Astrocyte (in vitro differentiated cells and primary cell): ENCODE measurements at regions not wholly inside any gene's neighbourhood (a gene's known extent, or its start where the extent isn't known, plus 50 kb on each side); places are given as distances from the start of the nearest gene placed in this dataset.

ENCODE experiments used
- DNase-seq: peaks from one replicate; pipeline ENCODE4 v3.0.0-alpha.2; 2010; ENCODE audit warnings: low read depth
- FAIRE-seq: peaks from 2 replicates; lab custom pipeline; 2011; peaks lifted over from hg19 to GRCh38; lab: Jason Lieb, UNC
- H2AFZ ChIP-seq: 2 replicates; pipeline ENCODE4 v1.6.0; 2012; ENCODE audit warnings: low read depth, low read length, inconsistent platforms
- H3K27ac ChIP-seq: 2 replicates; pipeline ENCODE4 v1.5.1; 2011; ENCODE audit warnings: low read depth, low read length, inconsistent platforms
- H3K27me3 ChIP-seq: 2 replicates; pipeline ENCODE4 v1.6.0; 2011; ENCODE audit warnings: low read length, inconsistent platforms; ENCODE audit not compliant: insufficient read depth
- H3K36me3 ChIP-seq: 2 replicates; pipeline ENCODE4 v1.5.1; 2011; ENCODE audit warnings: low read length, inconsistent platforms; ENCODE audit not compliant: insufficient read depth
- H3K4me1 ChIP-seq: 2 replicates; pipeline ENCODE4 v1.5.1; 2011; ENCODE audit warnings: low read length, inconsistent platforms; ENCODE audit not compliant: insufficient read depth
- H3K4me2 ChIP-seq: 2 replicates; pipeline ENCODE4 v1.6.0; 2012; ENCODE audit warnings: low read length, inconsistent platforms
- H3K4me3 ChIP-seq: 2 replicates; pipeline ENCODE4 v1.5.1; 2011; ENCODE audit warnings: low read depth, mild to moderate bottlenecking, low read length, inconsistent platforms; ENCODE audit not compliant: insufficient read depth
- H3K79me2 ChIP-seq: 2 replicates; pipeline ENCODE4 v1.6.0; 2012; ENCODE audit warnings: mild to moderate bottlenecking, low read length, inconsistent platforms; ENCODE audit not compliant: insufficient read depth
- H3K9ac ChIP-seq: 2 replicates; pipeline ENCODE4 v1.6.0; 2012; ENCODE audit warnings: mild to moderate bottlenecking, low read length, inconsistent platforms
- H3K9me3 ChIP-seq: 2 replicates; pipeline ENCODE4 v1.5.1; 2012; ENCODE audit warnings: low read depth, mild to moderate bottlenecking, low read length, inconsistent platforms; ENCODE audit not compliant: insufficient read depth
- H4K20me1 ChIP-seq: 2 replicates; pipeline ENCODE4 v1.6.0; 2012; ENCODE audit warnings: low read length, inconsistent platforms; ENCODE audit not compliant: insufficient read depth
- H3K27ac Mint-ChIP-seq: one replicate; pipeline ENCODE4 v1.8.0; 2021; ENCODE audit warnings: mild to moderate bottlenecking, mixed read lengths; ENCODE audit not compliant: unreplicated experiment
- H3K27me3 Mint-ChIP-seq: one replicate; pipeline ENCODE4 v1.8.0; 2021; ENCODE audit warnings: low read depth, mixed read lengths; ENCODE audit not compliant: unreplicated experiment
- H3K36me3 Mint-ChIP-seq: one replicate; pipeline ENCODE4 v1.8.0; 2021; ENCODE audit warnings: low read depth, mixed read lengths; ENCODE audit not compliant: unreplicated experiment
- H3K4me1 Mint-ChIP-seq: one replicate; pipeline ENCODE4 v1.8.0; 2021; ENCODE audit warnings: low read depth, mixed read lengths; ENCODE audit not compliant: unreplicated experiment
- H3K4me3 Mint-ChIP-seq: one replicate; pipeline ENCODE4 v1.8.0; 2021; ENCODE audit warnings: mild to moderate bottlenecking, moderate library complexity, mixed read lengths; ENCODE audit not compliant: unreplicated experiment
- H3K9me3 Mint-ChIP-seq: one replicate; pipeline ENCODE4 v1.8.0; 2021; ENCODE audit warnings: mild to moderate bottlenecking, mixed read lengths; ENCODE audit not compliant: unreplicated experiment
- CTCF ChIP-seq: IDR thresholded peaks from 2 replicates; pipeline ENCODE4 v1.5.1; 2011; ENCODE audit warnings: low read depth, mild to moderate bottlenecking, inconsistent platforms, low read length, moderate library complexity; ENCODE audit not compliant: insufficient read depth
- EZH2 ChIP-seq: IDR thresholded peaks from 2 replicates; pipeline ENCODE4 v1.6.1; 2012; ENCODE audit warnings: mild to moderate bottlenecking, low read length, inconsistent platforms; ENCODE audit not compliant: insufficient read depth

GRCh38 chr9:69985971-69986370 lies 57.7 kb upstream of the MAMDC2 start:
- H4K20me1 ChIP-seq, result no peaks in the 10 kb centered on the region
- no peak overlapping the region for H3K27ac ChIP-seq
- H3K9me3 ChIP-seq, result no peaks in the 10 kb centered on the region
- no peak overlapping the region for H3K27ac Mint-ChIP-seq
- no peak overlapping the region for H2AFZ ChIP-seq
- no peak overlapping the region for H3K4me3 ChIP-seq
- H3K36me3 Mint-ChIP-seq, result no peaks in the 10 kb centered on the region
- peaks cover 13% of the 10 kb centered on the region for H3K4me1 ChIP-seq
- H3K79me2 ChIP-seq, result no peaks in the 10 kb centered on the region
- H3K9ac ChIP-seq, result no peak overlapping the region
- no peaks in the 10 kb centered on the region for H3K9me3 Mint-ChIP-seq
- H3K36me3 ChIP-seq, result no peaks in the 10 kb centered on the region
- H3K27me3 ChIP-seq, result no peaks in the 10 kb centered on the region
- DNase-seq (no peak), FAIRE-seq (no peak)
- TF ChIP-seq EZH2 (no peak), CTCF (no peak)
- H3K4me1 Mint-ChIP-seq, result peaks cover 20% of the 10 kb centered on the region
- H3K4me2 ChIP-seq, result no peak overlapping the region
- H3K27me3 Mint-ChIP-seq, result peaks cover 2% of the 10 kb centered on the region
- no peak overlapping the region for H3K4me3 Mint-ChIP-seq

GRCh38 chr9:69986970-69987369 lies 56.7 kb upstream of the MAMDC2 start:
- DNase-seq, result no peak
- no peaks in the 10 kb centered on the region for H3K9me3 ChIP-seq
- FAIRE-seq, result no peak
- H3K4me1 Mint-ChIP-seq, result peaks cover 12% of the 10 kb centered on the region
- H3K4me1 ChIP-seq, result peaks cover 3% of the 10 kb centered on the region
- H3K27ac Mint-ChIP-seq, result no peak overlapping the region
- H3K4me3 Mint-ChIP-seq, result no peak overlapping the region
- H3K36me3 ChIP-seq, result no peaks in the 10 kb centered on the region
- no peaks in the 10 kb centered on the region for H3K36me3 Mint-ChIP-seq
- H3K4me3 ChIP-seq, result no peak overlapping the region
- no peaks in the 10 kb centered on the region for H3K9me3 Mint-ChIP-seq
- no peaks in the 10 kb centered on the region for H4K20me1 ChIP-seq
- no peak overlapping the region for H2AFZ ChIP-seq
- H3K27ac ChIP-seq, result no peak overlapping the region
- TF ChIP-seq EZH2, result no peak
- no peak for TF ChIP-seq CTCF
- peaks cover 2% of the 10 kb centered on the region for H3K27me3 Mint-ChIP-seq
- H3K9ac ChIP-seq, result no peak overlapping the region
- no peaks in the 10 kb centered on the region for H3K27me3 ChIP-seq
- no peaks in the 10 kb centered on the region for H3K79me2 ChIP-seq
- no peak overlapping the region for H3K4me2 ChIP-seq

- Mint-ChIP-seq H3K36me3 (no peaks in the 10 kb centered on the region), H3K9me3 (no peaks in the 10 kb centered on the region), H3K27ac (no peak overlapping the region), H3K27me3 (peaks cover 2% of the 10 kb centered on the region), H3K4me3 (no peak overlapping the region), H3K4me1 (peaks cover 7% of the 10 kb centered on the region)
- no peak overlapping the region for H3K4me3 ChIP-seq
- TF ChIP-seq CTCF (no peak), EZH2 (no peak)
- H3K9ac ChIP-seq, result no peak overlapping the region
- no peak overlapping the region for H2AFZ ChIP-seq
- H4K20me1 ChIP-seq, result no peaks in the 10 kb centered on the region
- H3K36me3 ChIP-seq, result no peaks in the 10 kb centered on the region
- no peaks in the 10 kb centered on the region for H3K4me1 ChIP-seq
- H3K27me3 ChIP-seq, result no peaks in the 10 kb centered on the region
- DNase-seq (no peak), FAIRE-seq (no peak)
- no peaks in the 10 kb centered on the region for H3K9me3 ChIP-seq
- H3K4me2 ChIP-seq, result no peak overlapping the region
- no peaks in the 10 kb centered on the region for H3K79me2 ChIP-seq
- no peak overlapping the region for H3K27ac ChIP-seq
Measured at GRCh38 chr9:69987457-69987856, 56.2 kb upstream of the MAMDC2 start.
